Ishikawa (cell line): ENCODE measurements at regions not wholly inside any gene's neighbourhood (a gene's known extent, or its start where the extent isn't known, plus 50 kb on each side); places are given as distances from the start of the nearest gene placed in this dataset.

Experiments
- CEBPB ChIP-seq: IDR thresholded peaks from 2 replicates; pipeline ENCODE4 v1.6.1; 2012
- CREB1 ChIP-seq: IDR thresholded peaks from 2 replicates; pipeline ENCODE4 v1.6.1; 2012; ENCODE audit warnings: low read depth
- EGR1 ChIP-seq: IDR thresholded peaks from 2 replicates; pipeline ENCODE4 v1.6.1; 2012
- EP300 ChIP-seq: IDR thresholded peaks from 2 replicates; pipeline ENCODE4 v1.6.1; 2012; ENCODE audit warnings: borderline replicate concordance
- FOXM1 ChIP-seq: IDR thresholded peaks from 2 replicates; pipeline ENCODE4 v1.6.1; 2012; ENCODE audit warnings: low read depth, borderline replicate concordance
- MAX ChIP-seq: IDR thresholded peaks from 2 replicates; pipeline ENCODE4 v1.6.1; 2012
- NFIC ChIP-seq: IDR thresholded peaks from 2 replicates; pipeline ENCODE4 v1.6.1; 2012
- RAD21 ChIP-seq: IDR thresholded peaks from 2 replicates; pipeline ENCODE4 v1.6.1; 2012; ENCODE audit warnings: low read depth
- REST ChIP-seq: IDR thresholded peaks from 2 replicates; pipeline ENCODE4 v1.6.1; 2012; ENCODE audit warnings: low read depth, mild to moderate bottlenecking
- TAF1 ChIP-seq: IDR thresholded peaks from 2 replicates; pipeline ENCODE4 v1.6.1; 2012; ENCODE audit warnings: low read depth, mild to moderate bottlenecking
- TCF12 ChIP-seq: IDR thresholded peaks from 2 replicates; pipeline ENCODE4 v1.6.1; 2012; ENCODE audit warnings: low read depth
- TEAD4 ChIP-seq: IDR thresholded peaks from 2 replicates; pipeline ENCODE4 v1.6.1; 2012
- USF1 ChIP-seq: IDR thresholded peaks from 2 replicates; pipeline ENCODE4 v1.6.1; 2012
- YY1 ChIP-seq: IDR thresholded peaks from 2 replicates; pipeline ENCODE4 v1.6.1; 2012; ENCODE audit warnings: low read depth
- ZBTB7A ChIP-seq: IDR thresholded peaks from 2 replicates; pipeline ENCODE4 v1.6.1; 2012; ENCODE audit warnings: low read depth

- TF ChIP-seq NFIC: no peak
- no peak for TF ChIP-seq TCF12
- TF ChIP-seq RAD21: no peak
- no peak for TF ChIP-seq REST
- no peak for TF ChIP-seq EP300
- no peak for TF ChIP-seq TEAD4
- TF ChIP-seq ZBTB7A: no peak
- TF ChIP-seq YY1: no peak
- TF ChIP-seq FOXM1: no peak
- no peak for TF ChIP-seq CEBPB
- TF ChIP-seq EGR1: no peak
- TF ChIP-seq CREB1: no peak
- no peak for TF ChIP-seq MAX
- no peak for TF ChIP-seq TAF1
- TF ChIP-seq USF1: no peak
These were observed 194.3 kb upstream of the ERBB4 start for GRCh38 chr2:212732860-212733259.

- TF ChIP-seq YY1: no peak
- TF ChIP-seq FOXM1: no peak
- TF ChIP-seq TEAD4: no peak
- TF ChIP-seq TAF1: no peak
- no peak for TF ChIP-seq NFIC
- no peak for TF ChIP-seq EP300
- no peak for TF ChIP-seq EGR1
- TF ChIP-seq ZBTB7A: no peak
- no peak for TF ChIP-seq CREB1
These were observed 192.4 kb upstream of the ERBB4 start for GRCh38 chr2:212730994-212731393.

GRCh38 chr2:212728717-212729116 lies 190.1 kb upstream of the ERBB4 start:
- TF ChIP-seq REST (no peak), MAX (no peak), USF1 (no peak), YY1 (no peak), TCF12 (no peak), TEAD4 (no peak), RAD21 (no peak), CREB1 (no peak), TAF1 (no peak), ZBTB7A (no peak), EP300 (no peak), EGR1 (no peak)

- TF ChIP-seq TEAD4 (no peak), ZBTB7A (no peak), EGR1 (no peak), REST (no peak), CREB1 (no peak), USF1 (no peak)
These were observed 189.1 kb upstream of the ERBB4 start for GRCh38 chr2:212727751-212728150.
